ENCODE measurements at regions not wholly inside any gene's neighbourhood (a gene's known extent, or its start where the extent isn't known, plus 50 kb on each side); places are given as distances from the start of the nearest gene placed in this dataset.

DNA sequence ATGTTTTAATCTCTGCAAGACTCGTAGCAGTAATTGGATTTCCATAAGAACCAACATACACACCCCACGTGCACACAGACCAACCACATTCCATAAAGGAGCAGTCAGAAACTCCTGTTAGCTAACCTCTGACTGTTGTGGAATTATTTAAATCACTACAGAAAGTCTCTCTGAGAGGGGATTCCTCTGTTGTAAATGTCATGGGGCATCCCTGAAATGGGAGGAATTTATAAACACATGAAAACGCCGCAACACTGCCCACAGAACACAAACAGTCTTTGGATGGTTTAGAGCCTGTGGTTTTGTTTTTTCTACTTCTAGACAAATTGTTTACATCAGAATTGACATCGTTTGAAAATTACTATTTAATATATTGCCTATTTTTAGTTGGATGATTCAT, 740.1 kb upstream of the GRM7 start:
- Histone ChIP-seq H3K4me1 (ENCODE audit: control insufficient read depth, insufficient read depth, low read length) (no peaks in the 10 kb centered on the region), H3K27ac (ENCODE audit: low read depth, low read length) (no peak overlapping the region), H3K4me3 (ENCODE audit: low read length) (no peak overlapping the region), H3K9me3 (ENCODE audit: control insufficient read depth, low read length) (no peaks in the 10 kb centered on the region), H3K9ac (ENCODE audit: extremely low read depth, low read length, poor library complexity, severe bottlenecking) (no peak overlapping the region), H3K36me3 (ENCODE audit: control insufficient read depth, insufficient read depth, low read length) (no peaks in the 10 kb centered on the region), H3K27me3 (ENCODE audit: control insufficient read depth, insufficient read depth, low read length, poor library complexity, severe bottlenecking) (no peaks in the 10 kb centered on the region)
- Mint-ChIP-seq H3K4me1 (peaks cover 5% of the 10 kb centered on the region), H3K4me3 (no peak overlapping the region), H3K27ac (no peak overlapping the region), H3K9me3 (no peaks in the 10 kb centered on the region), H3K36me3 (ENCODE audit: low read depth) (no peaks in the 10 kb centered on the region), H3K27me3 (ENCODE audit: insufficient read depth) (no peaks in the 10 kb centered on the region)
- TF ChIP-seq, protein P1, sequence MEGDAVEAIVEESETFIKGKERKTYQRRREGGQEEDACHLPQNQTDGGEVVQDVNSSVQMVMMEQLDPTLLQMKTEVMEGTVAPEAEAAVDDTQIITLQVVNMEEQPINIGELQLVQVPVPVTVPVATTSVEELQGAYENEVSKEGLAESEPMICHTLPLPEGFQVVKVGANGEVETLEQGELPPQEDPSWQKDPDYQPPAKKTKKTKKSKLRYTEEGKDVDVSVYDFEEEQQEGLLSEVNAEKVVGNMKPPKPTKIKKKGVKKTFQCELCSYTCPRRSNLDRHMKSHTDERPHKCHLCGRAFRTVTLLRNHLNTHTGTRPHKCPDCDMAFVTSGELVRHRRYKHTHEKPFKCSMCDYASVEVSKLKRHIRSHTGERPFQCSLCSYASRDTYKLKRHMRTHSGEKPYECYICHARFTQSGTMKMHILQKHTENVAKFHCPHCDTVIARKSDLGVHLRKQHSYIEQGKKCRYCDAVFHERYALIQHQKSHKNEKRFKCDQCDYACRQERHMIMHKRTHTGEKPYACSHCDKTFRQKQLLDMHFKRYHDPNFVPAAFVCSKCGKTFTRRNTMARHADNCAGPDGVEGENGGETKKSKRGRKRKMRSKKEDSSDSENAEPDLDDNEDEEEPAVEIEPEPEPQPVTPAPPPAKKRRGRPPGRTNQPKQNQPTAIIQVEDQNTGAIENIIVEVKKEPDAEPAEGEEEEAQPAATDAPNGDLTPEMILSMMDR (conservative IDR thresholded peaks at IDR 0.05): no peak
- no peak for DNase-seq
- WGBS, 2 experiments (ENCODE audit: insufficient coverage in 1 of 2, insufficient read length in 1 of 2): 87% methylated on average over 4 of the region's 5 CpGs; no CpG with 5 or more reads in 1 of the 2 experiments

DNA sequence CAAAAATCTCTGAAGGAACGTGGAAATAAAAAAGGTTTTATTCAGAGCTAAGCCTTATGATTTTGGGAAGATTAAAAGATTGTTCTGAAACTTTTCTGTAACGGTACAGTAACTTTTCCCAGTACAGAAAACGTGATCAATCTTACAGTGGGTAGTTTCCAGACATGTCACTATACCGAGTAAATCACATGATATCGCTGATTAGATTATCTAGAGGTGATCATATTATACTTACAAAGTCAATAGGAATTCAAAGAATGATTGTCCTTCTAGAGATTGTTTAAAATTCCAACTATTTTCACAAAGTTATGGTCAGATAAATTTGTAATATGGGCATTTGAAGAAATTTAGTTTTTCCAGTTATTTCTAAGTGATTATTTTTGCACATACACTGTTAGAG, 736.0 kb upstream of the GRM7 start:
- H3K27ac Mint-ChIP-seq: no peak overlapping the region
- Histone ChIP-seq H3K4me3 (ENCODE audit: low read length) (no peak overlapping the region), H3K4me1 (ENCODE audit: control insufficient read depth, insufficient read depth, low read length) (no peaks in the 10 kb centered on the region), H3K9me3 (ENCODE audit: control insufficient read depth, low read length) (no peaks in the 10 kb centered on the region), H3K27me3 (ENCODE audit: control insufficient read depth, insufficient read depth, low read length, poor library complexity, severe bottlenecking) (no peaks in the 10 kb centered on the region), H3K9ac (ENCODE audit: extremely low read depth, low read length, poor library complexity, severe bottlenecking) (no peak overlapping the region), H3K27ac (ENCODE audit: low read depth, low read length) (no peak overlapping the region), H3K36me3 (ENCODE audit: control insufficient read depth, insufficient read depth, low read length) (no peaks in the 10 kb centered on the region)
- DNase-seq: no peak
- H3K27me3 Mint-ChIP-seq (ENCODE audit: insufficient read depth): no peaks in the 10 kb centered on the region
- TF ChIP-seq, protein P1 (conservative IDR thresholded peaks at IDR 0.05): no peak
- peaks cover 5% of the 10 kb centered on the region for H3K4me1 Mint-ChIP-seq
- no peak overlapping the region for H3K4me3 Mint-ChIP-seq
- WGBS, 2 experiments (ENCODE audit: insufficient coverage in 1 of 2, insufficient read length in 1 of 2): 89 to 100% methylated on average over 1 to 5 of the region's 5 CpGs
- H3K9me3 Mint-ChIP-seq: peaks cover 7% of the 10 kb centered on the region
- no peaks in the 10 kb centered on the region for H3K36me3 Mint-ChIP-seq (ENCODE audit: low read depth)

DNA sequence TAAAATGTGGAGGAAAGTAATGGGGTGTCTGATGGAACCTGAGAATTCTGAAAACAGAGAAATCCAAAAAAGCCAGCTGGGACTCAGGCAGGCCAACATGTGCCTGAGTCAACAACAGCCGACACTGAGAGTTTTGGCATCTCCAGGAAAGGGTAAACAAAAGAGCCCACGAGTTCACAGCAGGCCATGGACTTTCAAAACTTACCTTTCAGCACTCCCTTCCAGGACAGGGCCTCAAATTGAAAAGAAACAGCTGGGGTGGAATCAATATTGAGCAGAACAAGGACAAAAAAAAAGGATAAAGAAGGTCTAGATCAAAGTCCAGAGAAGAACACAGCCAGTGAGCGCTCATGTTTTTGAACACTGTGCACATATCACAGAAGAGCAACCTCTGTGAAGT, 735.4 kb upstream of the GRM7 start:
- no peak overlapping the region for H3K4me3 Mint-ChIP-seq
- Histone ChIP-seq H3K4me1 (ENCODE audit: control insufficient read depth, insufficient read depth, low read length) (no peaks in the 10 kb centered on the region), H3K4me3 (ENCODE audit: low read length) (no peak overlapping the region), H3K27me3 (ENCODE audit: control insufficient read depth, insufficient read depth, low read length, poor library complexity, severe bottlenecking) (no peaks in the 10 kb centered on the region), H3K9me3 (ENCODE audit: control insufficient read depth, low read length) (no peaks in the 10 kb centered on the region), H3K36me3 (ENCODE audit: control insufficient read depth, insufficient read depth, low read length) (no peaks in the 10 kb centered on the region), H3K9ac (ENCODE audit: extremely low read depth, low read length, poor library complexity, severe bottlenecking) (no peak overlapping the region), H3K27ac (ENCODE audit: low read depth, low read length) (no peak overlapping the region)
- no peaks in the 10 kb centered on the region for H3K27me3 Mint-ChIP-seq (ENCODE audit: insufficient read depth)
- peaks cover 7% of the 10 kb centered on the region for H3K9me3 Mint-ChIP-seq
- H3K27ac Mint-ChIP-seq: no peak overlapping the region
- TF ChIP-seq, protein P1 (conservative IDR thresholded peaks at IDR 0.05): no peak
- 56 to 70% methylated on average over 2 to 3 of the region's 3 CpGs for WGBS, 2 experiments (ENCODE audit: insufficient coverage in 1 of 2, insufficient read length in 1 of 2)
- H3K36me3 Mint-ChIP-seq (ENCODE audit: low read depth): no peaks in the 10 kb centered on the region
- peaks cover 5% of the 10 kb centered on the region for H3K4me1 Mint-ChIP-seq
- DNase-seq: peak; percentile 54

Measured in endodermal cell (in vitro differentiated cells).